ENCODE measurements at regions not wholly inside any gene's neighbourhood (a gene's known extent, or its start where the extent isn't known, plus 50 kb on each side); places are given as distances from the start of the nearest gene placed in this dataset.

- Histone ChIP-seq H3K9me3 (ENCODE audit: control insufficient read depth, insufficient read depth, low read depth, low read length) (no peaks in the 10 kb centered on the region), H3K27ac (ENCODE audit: low read length) (no peak overlapping the region), H3K4me3 (ENCODE audit: low read depth in 2 of 2, low read length in 2 of 2) (no peak overlapping the region), H3K27me3 (ENCODE audit: control insufficient read depth, insufficient read depth, low read length) (no peaks in the 10 kb centered on the region; the same call in none of the 2 replicates), H3K36me3 (ENCODE audit: control insufficient read depth, insufficient read depth, low read length) (no peaks in the 10 kb centered on the region), H3K4me1 (ENCODE audit: control insufficient read depth, insufficient read depth, low read length) (no peaks in the 10 kb centered on the region)
- ChIA-PET CTCF (no interaction called here), POLR2A (no interaction called here)
- no peak for TF ChIP-seq SIN3A (IDR thresholded peaks at IDR 0.05; ENCODE audit: borderline replicate concordance, insufficient read depth, low read depth, low read length)
- TF ChIP-seq TCF7L2 (IDR thresholded peaks at IDR 0.05; ENCODE audit: low read depth, low read length) = no peak
- no peak for TF ChIP-seq CTCF (IDR thresholded peaks at IDR 0.05)
- TF ChIP-seq POLR2AphosphoS5 (IDR thresholded peaks at IDR 0.05; ENCODE audit: low read depth, low read length) = no peak
- TF ChIP-seq REST (IDR thresholded peaks at IDR 0.05; ENCODE audit: insufficient read depth in 1 of 2, low read depth in 2 of 2, low read length in 1 of 2) = no peak
- BruUV-seq (replicated peaks) = no TSS peak
- ATAC-seq (no peak), DNase-seq (ENCODE audit: low read depth, low spot score) (no peak)
- in situ Hi-C loops (cut with HindIII; ENCODE audit: low pct_unique_long_range_greater_than_20kb, low sequenced_read_pairs) = no loop called here
- intact Hi-C loops (cut with micrococcal nuclease; ENCODE audit: unreplicated experiment) = no loop called here
These were observed 507.9 kb downstream of the CDH26 start for GRCh38 chr20:60465993-60466686.

DNA sequence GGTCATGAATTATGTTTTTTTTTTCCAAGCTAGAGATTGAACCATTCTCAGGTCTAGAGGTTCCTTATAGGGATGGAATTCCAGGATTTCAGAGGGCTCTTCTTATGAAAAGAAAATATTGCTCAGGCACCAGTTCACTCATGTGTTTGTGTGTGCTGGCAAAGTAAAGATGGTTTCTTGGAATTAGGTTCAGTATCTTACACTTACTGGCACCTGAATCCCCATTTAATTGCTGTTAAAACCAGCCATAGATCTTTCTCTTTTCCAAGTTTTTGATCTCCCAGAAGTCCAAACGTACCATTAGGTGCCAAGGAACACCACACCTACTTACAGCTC is 508.4 kb downstream of the CDH26 start:
- H3K4me3 ChIP-seq (ENCODE audit: low read depth in 2 of 2, low read length in 2 of 2) = no peak overlapping the region
- no peaks in the 10 kb centered on the region; the same call in none of the 2 replicates for H3K27me3 ChIP-seq (ENCODE audit: control insufficient read depth, insufficient read depth, low read length)
- ChIA-PET CTCF (interaction anchor here (0.5 kb wide), 1 partner anchor 718 kb away, joined by 3 read pairs; no protein-coding TSS in a partner anchor), POLR2A (no interaction called here)
- intact Hi-C loops (cut with micrococcal nuclease; ENCODE audit: unreplicated experiment) (no loop called here), in situ Hi-C loops (cut with HindIII; ENCODE audit: low pct_unique_long_range_greater_than_20kb, low sequenced_read_pairs) (no loop called here)
- H3K36me3 ChIP-seq (ENCODE audit: control insufficient read depth, insufficient read depth, low read length) = no peaks in the 10 kb centered on the region
- no peak for TF ChIP-seq TCF7L2 (IDR thresholded peaks at IDR 0.05; ENCODE audit: low read depth, low read length)
- ATAC-seq (no peak), DNase-seq (ENCODE audit: low read depth, low spot score) (no peak)
- H3K9me3 ChIP-seq (ENCODE audit: control insufficient read depth, insufficient read depth, low read depth, low read length) = no peaks in the 10 kb centered on the region
- BruUV-seq (replicated peaks) = no TSS peak
- H3K27ac ChIP-seq (ENCODE audit: low read length) = no peak overlapping the region
- no peaks in the 10 kb centered on the region for H3K4me1 ChIP-seq (ENCODE audit: control insufficient read depth, insufficient read depth, low read length)

DNA sequence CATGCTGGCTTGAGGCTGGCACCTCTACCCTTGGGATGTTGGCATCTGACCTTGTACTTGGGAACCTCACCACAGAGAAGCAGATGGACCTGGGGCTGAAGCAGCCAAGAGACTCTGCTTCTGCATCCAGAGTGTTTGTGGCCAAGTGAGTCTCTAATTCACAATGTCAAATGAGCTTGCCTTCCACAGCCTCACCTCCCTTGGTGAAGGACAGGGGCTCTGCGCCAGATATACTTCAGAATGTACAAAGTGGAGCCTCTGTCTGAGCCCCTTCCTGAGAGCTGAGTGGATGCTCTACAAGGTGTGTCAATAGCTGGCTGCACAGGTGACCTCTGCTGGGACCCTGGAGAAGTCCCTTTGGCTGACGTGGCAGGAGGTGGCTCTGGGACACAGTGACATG is 508.9 kb downstream of the CDH26 start:
- in situ Hi-C loops (cut with HindIII; ENCODE audit: low pct_unique_long_range_greater_than_20kb, low sequenced_read_pairs) (no loop called here), intact Hi-C loops (cut with micrococcal nuclease; ENCODE audit: unreplicated experiment) (no loop called here)
- Histone ChIP-seq H3K27me3 (ENCODE audit: control insufficient read depth, insufficient read depth, low read length) (no peaks in the 10 kb centered on the region; the same call in none of the 2 replicates), H3K36me3 (ENCODE audit: control insufficient read depth, insufficient read depth, low read length) (no peaks in the 10 kb centered on the region), H3K4me1 (ENCODE audit: control insufficient read depth, insufficient read depth, low read length) (no peaks in the 10 kb centered on the region), H3K4me3 (ENCODE audit: low read depth in 2 of 2, low read length in 2 of 2) (no peak overlapping the region), H3K27ac (ENCODE audit: low read length) (no peak overlapping the region), H3K9me3 (ENCODE audit: control insufficient read depth, insufficient read depth, low read depth, low read length) (no peaks in the 10 kb centered on the region)
- ChIA-PET CTCF (interaction anchor here (0.5 kb wide), 1 partner anchor 718 kb away, joined by 3 read pairs; no protein-coding TSS in a partner anchor), POLR2A (no interaction called here)
- BruUV-seq (replicated peaks) = no TSS peak
- DNase-seq (ENCODE audit: low read depth, low spot score) = no peak
- no peak for ATAC-seq
- TF ChIP-seq CTCF (IDR thresholded peaks at IDR 0.05) (no peak), TCF7L2 (IDR thresholded peaks at IDR 0.05; ENCODE audit: low read depth, low read length) (no peak), SIN3A (IDR thresholded peaks at IDR 0.05; ENCODE audit: borderline replicate concordance, insufficient read depth, low read depth, low read length) (no peak), POLR2AphosphoS5 (IDR thresholded peaks at IDR 0.05; ENCODE audit: low read depth, low read length) (no peak), REST (IDR thresholded peaks at IDR 0.05; ENCODE audit: insufficient read depth in 1 of 2, low read depth in 2 of 2, low read length in 1 of 2) (no peak)

Data from Panc1 (cell line).